ENCODE measurements at regions not wholly inside any gene's neighbourhood (a gene's known extent, or its start where the extent isn't known, plus 50 kb on each side); places are given as distances from the start of the nearest gene placed in this dataset.

DNA sequence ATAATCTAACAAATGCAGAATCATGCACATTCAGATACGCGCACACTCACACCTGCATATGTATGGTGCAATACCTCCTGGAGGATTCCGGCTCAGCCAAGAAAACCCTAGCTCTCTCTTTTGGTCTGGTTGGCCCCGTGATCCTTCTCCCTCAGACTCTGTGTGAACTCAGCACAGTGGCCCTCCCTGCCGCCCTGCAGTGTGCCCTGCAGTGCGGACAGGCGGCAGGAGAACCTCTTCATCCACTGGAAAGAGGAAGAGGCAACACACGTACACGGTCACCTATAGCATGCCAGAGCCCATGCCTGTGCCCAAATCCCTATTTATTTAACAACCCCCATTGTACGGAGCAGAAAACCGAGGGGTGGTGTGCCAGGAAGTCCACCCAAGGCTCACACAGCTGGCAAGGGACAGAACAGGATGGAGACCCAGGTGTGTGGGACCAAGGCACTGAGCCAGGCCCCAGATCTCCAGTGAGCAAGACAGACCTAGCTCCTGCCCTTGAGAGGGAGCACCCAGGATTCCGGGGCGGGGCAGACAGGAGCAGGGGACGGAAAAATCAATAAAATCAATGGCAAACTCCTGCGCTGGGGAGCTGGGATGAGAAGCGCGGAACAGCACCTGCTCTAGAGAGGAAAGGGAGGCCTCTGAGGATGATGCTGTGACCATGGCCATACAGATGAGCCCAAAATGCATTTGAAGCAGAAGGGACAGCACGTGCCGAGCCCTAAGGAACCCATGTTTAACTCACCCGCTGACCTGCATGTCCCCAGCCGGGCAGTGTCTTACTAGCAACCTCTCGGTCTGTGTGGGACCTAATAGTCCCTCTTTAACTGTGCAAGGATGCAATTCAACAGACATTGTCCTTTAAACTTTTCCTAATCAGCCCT, 54.7 kb upstream of the CIBAR2 start:
- DNase-seq (ENCODE audit: low read depth) = no peak
- no peak overlapping the region for H3K4me3 ChIP-seq (ENCODE audit: low read depth, low read length)
- TF ChIP-seq, protein P1, sequence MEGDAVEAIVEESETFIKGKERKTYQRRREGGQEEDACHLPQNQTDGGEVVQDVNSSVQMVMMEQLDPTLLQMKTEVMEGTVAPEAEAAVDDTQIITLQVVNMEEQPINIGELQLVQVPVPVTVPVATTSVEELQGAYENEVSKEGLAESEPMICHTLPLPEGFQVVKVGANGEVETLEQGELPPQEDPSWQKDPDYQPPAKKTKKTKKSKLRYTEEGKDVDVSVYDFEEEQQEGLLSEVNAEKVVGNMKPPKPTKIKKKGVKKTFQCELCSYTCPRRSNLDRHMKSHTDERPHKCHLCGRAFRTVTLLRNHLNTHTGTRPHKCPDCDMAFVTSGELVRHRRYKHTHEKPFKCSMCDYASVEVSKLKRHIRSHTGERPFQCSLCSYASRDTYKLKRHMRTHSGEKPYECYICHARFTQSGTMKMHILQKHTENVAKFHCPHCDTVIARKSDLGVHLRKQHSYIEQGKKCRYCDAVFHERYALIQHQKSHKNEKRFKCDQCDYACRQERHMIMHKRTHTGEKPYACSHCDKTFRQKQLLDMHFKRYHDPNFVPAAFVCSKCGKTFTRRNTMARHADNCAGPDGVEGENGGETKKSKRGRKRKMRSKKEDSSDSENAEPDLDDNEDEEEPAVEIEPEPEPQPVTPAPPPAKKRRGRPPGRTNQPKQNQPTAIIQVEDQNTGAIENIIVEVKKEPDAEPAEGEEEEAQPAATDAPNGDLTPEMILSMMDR (IDR thresholded peaks at IDR 0.05; ENCODE audit: insufficient read depth, low read length) = no peak

DNA sequence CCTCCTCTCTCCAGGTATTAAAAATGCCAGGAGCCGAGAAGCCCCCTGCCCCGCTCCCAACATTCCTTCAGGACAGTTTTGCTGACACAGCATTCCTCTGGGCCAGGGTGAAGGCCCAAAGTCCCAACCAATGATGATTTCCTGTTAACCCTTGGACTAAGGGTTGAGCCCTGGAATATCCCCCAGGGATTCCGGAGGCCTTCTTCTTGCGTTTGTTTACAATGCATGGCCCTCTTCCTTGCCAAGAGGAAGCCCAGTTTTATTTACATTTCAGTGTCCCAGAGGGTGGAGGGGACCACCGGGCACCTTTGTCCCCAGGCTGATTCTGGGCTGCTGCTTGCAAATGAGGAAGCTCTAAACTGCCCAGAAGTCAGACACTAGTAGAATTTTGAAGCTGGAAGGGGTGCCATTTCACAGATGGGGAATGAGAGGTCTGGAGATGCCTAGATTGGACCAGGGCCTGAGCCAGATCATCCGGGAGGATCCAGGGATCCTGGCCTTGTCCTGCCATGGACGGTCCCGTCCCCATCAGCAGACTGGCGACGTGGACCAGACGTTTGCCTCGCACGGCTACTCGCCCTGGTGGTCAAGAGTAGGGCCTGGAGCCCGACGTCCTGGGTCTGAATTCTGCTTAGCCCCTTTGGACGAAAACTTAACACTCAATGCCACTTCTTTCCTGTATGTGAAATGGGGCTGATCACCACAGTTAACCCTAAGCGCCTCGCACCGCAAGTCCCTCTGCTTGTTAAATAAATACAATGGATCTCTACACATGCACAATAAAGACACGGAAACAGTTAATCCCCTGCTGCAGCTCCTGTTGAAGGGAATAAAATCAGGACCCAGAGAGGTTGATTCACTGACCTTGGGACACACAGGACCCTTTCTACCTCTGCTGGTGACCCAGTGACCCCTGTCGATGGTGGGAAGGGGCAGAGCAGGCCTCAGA, 55.6 kb upstream of the CIBAR2 start:
- no peak overlapping the region for H3K4me3 ChIP-seq (ENCODE audit: low read depth, low read length)
- no peak for DNase-seq (ENCODE audit: low read depth)
- TF ChIP-seq, protein P1 (IDR thresholded peaks at IDR 0.05; ENCODE audit: insufficient read depth, low read length) = no peak

DNA sequence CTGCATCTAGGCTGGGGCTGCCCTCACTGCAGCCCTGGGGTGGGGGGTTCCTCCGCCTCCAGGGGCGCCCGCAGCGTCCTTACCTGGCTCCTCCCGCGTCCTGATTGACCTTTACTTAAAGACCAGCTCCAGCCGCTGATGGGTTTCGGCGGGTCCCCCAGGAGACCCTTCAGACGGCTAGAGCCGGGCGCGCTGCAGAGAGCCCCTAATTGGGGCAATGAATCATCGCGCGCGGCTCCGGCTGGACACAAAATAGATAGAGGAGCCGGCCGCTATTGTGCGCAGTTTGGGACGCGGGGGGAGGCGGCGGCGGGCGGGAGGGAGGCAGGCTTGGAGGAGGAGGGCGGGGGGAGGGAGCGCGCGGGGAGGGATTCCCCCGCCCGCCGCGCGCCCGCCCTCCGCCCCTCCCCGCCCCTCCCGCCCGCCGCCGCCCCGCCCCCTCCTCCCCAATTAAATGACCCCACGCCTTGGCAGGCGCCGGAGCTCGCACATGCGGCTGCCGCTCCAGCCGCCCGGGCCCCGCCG, 56.5 kb upstream of the CIBAR2 start:
- TF ChIP-seq, protein P1 (IDR thresholded peaks at IDR 0.05; ENCODE audit: insufficient read depth, low read length) = no peak
- H3K4me3 ChIP-seq (ENCODE audit: low read depth, low read length) = no peak overlapping the region
- peak; percentile 55 for DNase-seq (ENCODE audit: low read depth)

DNA sequence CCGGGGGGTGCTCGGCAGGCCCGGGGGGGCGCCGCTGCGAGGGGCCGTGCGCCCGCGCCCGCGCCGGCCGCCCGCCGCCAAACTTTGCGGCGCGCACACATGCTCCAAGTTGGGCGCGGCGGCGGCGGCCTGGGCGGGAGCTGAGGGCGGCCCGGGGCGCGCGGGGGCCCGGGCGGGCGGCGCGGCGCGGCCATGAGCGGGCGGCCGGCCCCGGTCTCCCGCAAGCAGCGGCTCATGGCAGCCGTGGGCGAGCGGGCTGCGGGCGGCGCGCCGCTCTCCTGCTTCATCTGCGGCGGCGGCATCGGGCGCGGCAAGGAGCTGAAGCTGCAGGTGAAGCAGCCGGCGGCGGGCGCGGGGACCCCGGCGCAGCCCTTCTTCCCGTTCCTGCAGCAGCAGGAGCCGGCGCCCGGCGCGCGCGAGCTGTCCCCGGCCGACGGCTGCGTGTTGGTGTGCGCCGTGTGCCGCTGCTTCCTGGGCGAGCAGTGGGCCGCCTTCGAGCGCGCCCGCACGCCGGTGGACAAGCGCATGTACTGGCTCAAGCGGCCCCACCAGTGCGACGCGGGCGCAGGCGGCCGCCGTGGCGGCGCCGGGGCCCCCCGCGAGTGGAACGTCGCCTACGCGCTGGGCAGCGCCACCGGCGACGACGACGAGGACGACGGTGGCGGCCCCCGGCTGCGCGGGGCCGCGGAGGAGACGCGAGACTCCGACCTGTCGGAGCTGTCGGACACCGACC, 57.2 kb upstream of the CIBAR2 start:
- TF ChIP-seq, protein P1 (IDR thresholded peaks at IDR 0.05; ENCODE audit: insufficient read depth, low read length) = no peak
- H3K4me3 ChIP-seq (ENCODE audit: low read depth, low read length) = peak overlapping the region; percentile 61
- DNase-seq (ENCODE audit: low read depth) = peak; percentile 34

DNA sequence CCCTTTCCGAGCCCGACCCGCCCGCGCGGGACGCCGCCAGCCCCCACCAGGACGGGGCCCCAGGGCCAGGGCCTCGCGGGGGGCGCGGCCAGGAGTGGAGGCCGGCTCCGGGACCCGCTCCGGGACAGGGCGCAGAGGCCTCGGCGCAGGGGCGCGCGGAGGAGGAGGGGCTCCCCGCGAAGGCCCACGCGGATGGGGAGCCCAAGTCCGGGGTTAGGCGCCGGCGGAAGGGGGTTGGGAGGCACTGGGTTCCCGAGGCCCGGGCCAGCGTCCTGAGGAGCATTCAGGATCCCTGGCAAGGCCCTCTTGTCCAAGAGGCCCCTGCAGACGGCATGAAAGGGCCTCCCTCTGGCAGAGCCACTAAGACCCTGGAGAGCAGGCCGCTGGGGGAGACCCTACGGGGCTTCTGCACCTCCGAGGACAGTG, 57.8 kb upstream of the CIBAR2 start:
- peak overlapping the region; percentile 61 for H3K4me3 ChIP-seq (ENCODE audit: low read depth, low read length)

More for the DNA sequence above, 57.8 kb upstream of the CIBAR2 start:
- no peak for DNase-seq (ENCODE audit: low read depth)
- TF ChIP-seq, protein P1 (IDR thresholded peaks at IDR 0.05; ENCODE audit: insufficient read depth, low read length) = no peak

All from fibroblast of the aortic adventitia (primary cell).